MM.1S (cell line): ENCODE measurements at regions not wholly inside any gene's neighbourhood (a gene's known extent, or its start where the extent isn't known, plus 50 kb on each side); places are given as distances from the start of the nearest gene placed in this dataset.

Experiments
- DNase-seq: peaks from one replicate; pipeline ENCODE4 v3.0.0-alpha.2; 2015
- H2AFZ ChIP-seq: fragments of 300-600 bp; sonication (generic); 2 replicates; pipeline ENCODE4 v1.6.0; 2016; ENCODE audit warnings: antibody characterized with exemption, low read length
- H3F3A ChIP-seq: fragments of 300-600 bp; sonication (generic); 2 replicates; pipeline ENCODE4 v1.6.1; 2016; ENCODE audit warnings: mild to moderate bottlenecking, antibody characterized with exemption, low read length, moderate library complexity, mixed read lengths; ENCODE audit not compliant: insufficient read depth
- H3K27ac ChIP-seq: fragments of 300-600 bp; sonication (generic); 2 replicates; pipeline ENCODE4 v1.5.1; 2016; ENCODE audit warnings: mild to moderate bottlenecking, low read length
- H3K27me3 ChIP-seq: fragments of 300-600 bp; sonication (generic); replicated peaks from 2 replicates; pipeline ENCODE4 v1.6.0; 2016; ENCODE audit warnings: low read length; ENCODE audit not compliant: insufficient read depth
- H3K36me3 ChIP-seq: fragments of 300-600 bp; sonication (generic); replicated peaks from 2 replicates; pipeline ENCODE4 v1.6.1; 2016; ENCODE audit warnings: mild to moderate bottlenecking, low read length, mixed read lengths; ENCODE audit not compliant: insufficient read depth
- H3K4me1 ChIP-seq: fragments of 300-600 bp; sonication (generic); 2 replicates; pipeline ENCODE4 v1.6.1; 2016; ENCODE audit warnings: low read length, mixed read lengths
- H3K4me2 ChIP-seq: fragments of 300-600 bp; sonication (generic); 2 replicates; pipeline ENCODE4 v1.6.0; 2016; ENCODE audit warnings: low read depth, low read length
- H3K4me3 ChIP-seq: fragments of 300-600 bp; sonication (generic); 2 replicates; pipeline ENCODE4 v1.5.1; 2016; ENCODE audit warnings: low read length, mixed read lengths
- H3K79me2 ChIP-seq: fragments of 300-600 bp; sonication (generic); 2 replicates; pipeline ENCODE4 v1.6.1; 2016; ENCODE audit warnings: mixed run types, low read length, mixed read lengths
- H3K9ac ChIP-seq: fragments of 300-600 bp; sonication (generic); 2 replicates; pipeline ENCODE4 v1.6.1; 2016; ENCODE audit warnings: low read length, mixed read lengths
- H3K9me2 ChIP-seq: fragments of 300-600 bp; sonication (generic); replicated peaks from 2 replicates; pipeline ENCODE4 v1.6.1; 2016; ENCODE audit warnings: mild to moderate bottlenecking, low read length, mixed read lengths; ENCODE audit not compliant: insufficient read depth
- H3K9me3 ChIP-seq: fragments of 300-600 bp; sonication (generic); replicated peaks from 2 replicates; pipeline ENCODE4 v1.6.1; 2016; ENCODE audit warnings: mild to moderate bottlenecking, low read length, mixed read lengths; ENCODE audit not compliant: insufficient read depth
- H4K20me1 ChIP-seq: fragments of 300-600 bp; sonication (generic); 2 replicates; pipeline ENCODE4 v1.6.1; 2016; ENCODE audit warnings: mild to moderate bottlenecking, low read length, moderate library complexity, mixed read lengths; ENCODE audit not compliant: insufficient read depth
- EZH2 ChIP-seq: fragments of 300-600 bp; sonication (generic); optimal IDR thresholded peaks from 2 replicates; pipeline ENCODE3; 2017; ENCODE audit warnings: low read depth, mild to moderate bottlenecking, antibody characterized with exemption, low read length, mixed read lengths
- EZH2phosphoT487 ChIP-seq: fragments of 300-600 bp; sonication (generic); IDR thresholded peaks from 2 replicates; pipeline ENCODE4 v1.6.1; 2018; ENCODE audit warnings: antibody characterized with exemption, low read length
- TF ChIP-seq, protein P1 (sequence below): fragments of 300-600 bp; sonication (generic); IDR thresholded peaks from 2 replicates; pipeline ENCODE4 v1.5.1; 2016; ENCODE audit warnings: antibody characterized with exemption, low read length, mixed read lengths

DNA sequence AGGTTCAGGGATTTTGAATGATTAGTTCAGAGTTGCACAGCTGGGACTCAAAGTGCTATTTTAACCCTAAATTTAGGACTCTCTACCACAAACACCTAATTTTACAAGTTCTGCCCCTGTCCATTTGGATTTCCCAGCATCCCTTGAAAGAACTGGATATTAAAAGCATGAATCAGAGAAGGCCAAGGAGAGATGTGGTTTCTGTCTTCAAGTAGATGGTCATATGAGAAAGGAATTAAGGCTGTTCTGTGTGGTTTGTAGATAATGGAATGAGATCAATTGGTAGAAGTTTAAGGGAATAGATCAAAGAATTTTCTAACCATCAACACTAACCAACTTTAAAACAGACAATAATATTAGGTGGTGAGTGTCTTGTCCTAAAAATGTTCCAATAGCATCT is 106.4 kb upstream of the TENM4 start:
- TF ChIP-seq, protein P1, sequence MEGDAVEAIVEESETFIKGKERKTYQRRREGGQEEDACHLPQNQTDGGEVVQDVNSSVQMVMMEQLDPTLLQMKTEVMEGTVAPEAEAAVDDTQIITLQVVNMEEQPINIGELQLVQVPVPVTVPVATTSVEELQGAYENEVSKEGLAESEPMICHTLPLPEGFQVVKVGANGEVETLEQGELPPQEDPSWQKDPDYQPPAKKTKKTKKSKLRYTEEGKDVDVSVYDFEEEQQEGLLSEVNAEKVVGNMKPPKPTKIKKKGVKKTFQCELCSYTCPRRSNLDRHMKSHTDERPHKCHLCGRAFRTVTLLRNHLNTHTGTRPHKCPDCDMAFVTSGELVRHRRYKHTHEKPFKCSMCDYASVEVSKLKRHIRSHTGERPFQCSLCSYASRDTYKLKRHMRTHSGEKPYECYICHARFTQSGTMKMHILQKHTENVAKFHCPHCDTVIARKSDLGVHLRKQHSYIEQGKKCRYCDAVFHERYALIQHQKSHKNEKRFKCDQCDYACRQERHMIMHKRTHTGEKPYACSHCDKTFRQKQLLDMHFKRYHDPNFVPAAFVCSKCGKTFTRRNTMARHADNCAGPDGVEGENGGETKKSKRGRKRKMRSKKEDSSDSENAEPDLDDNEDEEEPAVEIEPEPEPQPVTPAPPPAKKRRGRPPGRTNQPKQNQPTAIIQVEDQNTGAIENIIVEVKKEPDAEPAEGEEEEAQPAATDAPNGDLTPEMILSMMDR, result no peak
- TF ChIP-seq EZH2, result no peak
- no peak for TF ChIP-seq EZH2phosphoT487
- H3K9me3 ChIP-seq, result no peaks in the 10 kb centered on the region
- DNase-seq, result no peak
- H3K4me3 ChIP-seq, result no peak overlapping the region
- no peaks in the 10 kb centered on the region for H3F3A ChIP-seq
- no peak overlapping the region for H3K4me2 ChIP-seq
- H2AFZ ChIP-seq, result no peak overlapping the region
- H3K4me1 ChIP-seq, result no peaks in the 10 kb centered on the region
- no peaks in the 10 kb centered on the region for H3K27me3 ChIP-seq
- H3K9me2 ChIP-seq, result no peaks in the 10 kb centered on the region
- no peaks in the 10 kb centered on the region for H3K36me3 ChIP-seq
- no peak overlapping the region for H3K9ac ChIP-seq
- H4K20me1 ChIP-seq, result no peaks in the 10 kb centered on the region
- no peaks in the 10 kb centered on the region for H3K79me2 ChIP-seq
- no peak overlapping the region for H3K27ac ChIP-seq

DNA sequence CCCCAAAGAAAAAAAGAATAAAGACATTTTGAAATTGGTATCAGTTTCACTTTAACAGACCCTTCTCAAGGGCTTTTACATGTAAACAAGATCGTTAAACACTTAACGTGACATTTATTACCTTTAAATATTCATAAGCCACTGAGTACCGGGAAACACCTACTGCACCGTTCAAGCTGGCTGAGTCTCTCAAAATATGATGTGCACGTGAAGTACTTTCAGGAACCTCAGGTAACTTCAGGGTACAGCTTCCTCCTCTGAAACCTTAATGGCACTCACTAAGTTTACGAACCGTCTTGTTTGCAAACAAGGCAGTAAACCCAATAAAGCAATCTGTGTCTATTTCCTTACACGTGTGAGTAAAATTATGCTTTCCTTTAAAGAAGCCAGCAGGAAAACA is 105.5 kb upstream of the TENM4 start:
- no peaks in the 10 kb centered on the region for H3K27me3 ChIP-seq

DNA sequence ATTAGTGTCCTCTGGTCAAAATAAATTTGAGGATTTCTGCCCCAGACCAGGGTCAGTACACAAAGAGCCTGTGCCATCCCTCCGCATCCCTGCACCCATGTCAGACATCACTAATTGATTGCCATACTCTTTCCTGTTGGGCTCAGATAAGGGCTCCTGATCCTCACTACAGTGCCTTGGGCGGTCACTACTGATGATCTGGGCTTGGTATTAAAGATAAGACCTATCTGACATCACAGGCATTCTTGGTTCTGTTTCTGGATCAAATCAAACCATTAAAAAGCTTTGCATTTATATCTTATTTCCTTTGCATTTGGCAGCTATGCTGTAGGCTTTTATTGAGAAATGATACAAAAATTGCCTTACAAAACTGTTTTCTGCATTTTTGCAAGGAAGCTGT is 103.5 kb upstream of the TENM4 start:
- Histone ChIP-seq H3K4me1 (no peaks in the 10 kb centered on the region), H2AFZ (no peak overlapping the region), H3K9ac (no peak overlapping the region), H3K4me2 (no peak overlapping the region), H3K4me3 (no peak overlapping the region), H3K36me3 (no peaks in the 10 kb centered on the region), H3K9me3 (no peaks in the 10 kb centered on the region), H3K27me3 (no peaks in the 10 kb centered on the region), H3K79me2 (no peaks in the 10 kb centered on the region), H3K27ac (no peak overlapping the region), H3K9me2 (no peaks in the 10 kb centered on the region), H3F3A (no peaks in the 10 kb centered on the region), H4K20me1 (no peaks in the 10 kb centered on the region)
- TF ChIP-seq EZH2 (no peak), EZH2phosphoT487 (no peak)
- TF ChIP-seq, protein P1, result no peak
- no peak for DNase-seq

More for the DNA sequence above, 105.5 kb upstream of the TENM4 start:
- Histone ChIP-seq H2AFZ (no peak overlapping the region), H3K9ac (no peak overlapping the region), H3K9me2 (no peaks in the 10 kb centered on the region), H3F3A (no peaks in the 10 kb centered on the region), H3K4me3 (no peak overlapping the region), H3K4me2 (no peak overlapping the region), H3K27ac (no peak overlapping the region), H4K20me1 (no peaks in the 10 kb centered on the region), H3K4me1 (no peaks in the 10 kb centered on the region), H3K36me3 (no peaks in the 10 kb centered on the region), H3K9me3 (no peaks in the 10 kb centered on the region), H3K79me2 (no peaks in the 10 kb centered on the region)
- TF ChIP-seq, protein P1, result no peak
- no peak for TF ChIP-seq EZH2phosphoT487
- TF ChIP-seq EZH2, result no peak
- no peak for DNase-seq
